ENCODE measurements at regions not wholly inside any gene's neighbourhood (a gene's known extent, or its start where the extent isn't known, plus 50 kb on each side); places are given as distances from the start of the nearest gene placed in this dataset.

DNA sequence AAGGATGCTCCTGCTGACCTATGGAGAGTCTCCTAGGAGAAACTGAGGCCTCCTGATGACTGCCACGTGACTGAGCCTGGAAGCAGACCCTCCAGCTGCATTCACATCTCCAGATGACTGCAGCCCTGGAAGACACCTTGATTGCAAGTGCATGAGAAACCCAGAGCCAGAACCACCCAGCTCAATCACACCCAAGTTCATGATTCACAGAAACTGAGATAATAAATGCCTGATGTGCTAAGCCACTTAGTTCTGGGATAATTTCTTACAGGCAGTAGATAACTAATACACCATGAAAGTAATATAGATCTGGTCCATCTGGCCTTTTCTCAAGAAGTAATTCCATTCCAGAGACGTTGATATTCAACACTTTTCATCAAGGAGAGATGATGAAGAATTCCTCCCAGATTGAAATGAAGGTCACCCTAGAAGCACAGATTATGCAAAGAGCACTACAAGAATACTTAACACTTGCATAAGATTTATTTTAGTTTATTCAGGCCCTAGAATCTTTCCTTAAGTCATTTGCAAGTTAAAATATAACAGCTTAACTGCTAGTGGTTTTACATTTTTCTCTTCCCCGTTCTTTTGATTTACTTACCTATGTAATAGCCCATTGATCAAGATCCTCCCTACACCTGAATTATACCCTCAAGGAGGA is 208.2 kb upstream of the INHBA start:
- DNase-seq (ENCODE audit: low spot score), result no peak

DNA sequence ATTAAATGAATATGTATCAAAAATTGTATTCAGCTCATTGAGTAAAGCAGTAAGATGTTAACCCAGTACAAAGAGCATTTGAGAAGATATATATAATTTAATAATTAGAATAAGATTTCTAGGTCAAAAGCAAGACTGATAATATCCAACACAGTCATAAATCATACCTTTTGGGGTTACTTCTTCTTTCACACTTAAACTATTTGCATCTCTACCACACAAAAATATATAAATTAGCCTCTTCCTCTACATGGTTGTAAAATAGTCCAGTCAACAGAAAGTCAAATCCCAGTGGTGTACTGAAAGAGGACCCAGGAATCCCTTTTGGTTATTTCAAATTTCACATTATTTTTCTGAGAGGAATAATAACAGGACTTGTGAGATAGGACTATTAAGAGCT is 204.6 kb upstream of the INHBA start:
- no peak for DNase-seq (ENCODE audit: low spot score)

DNA sequence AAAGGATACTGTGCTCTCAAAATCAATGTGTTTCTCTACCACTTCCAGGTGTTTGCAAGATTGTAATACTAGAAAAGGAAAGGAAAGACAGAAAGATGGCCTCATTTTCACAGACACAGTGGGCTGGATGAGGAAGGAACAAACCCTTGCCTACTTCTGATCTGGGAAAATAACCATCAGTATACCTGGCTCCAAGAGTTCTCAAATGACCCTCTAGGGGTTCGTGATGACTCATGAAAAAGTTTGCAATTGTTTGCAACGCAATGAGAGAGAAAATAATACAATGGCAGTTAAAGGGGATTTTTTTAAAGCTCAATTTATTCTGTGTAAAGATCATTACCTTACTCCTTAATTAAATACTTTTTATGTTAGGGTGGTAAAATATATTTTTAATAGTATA is 197.6 kb upstream of the INHBA start:
- DNase-seq (ENCODE audit: low spot score), result no peak

DNA sequence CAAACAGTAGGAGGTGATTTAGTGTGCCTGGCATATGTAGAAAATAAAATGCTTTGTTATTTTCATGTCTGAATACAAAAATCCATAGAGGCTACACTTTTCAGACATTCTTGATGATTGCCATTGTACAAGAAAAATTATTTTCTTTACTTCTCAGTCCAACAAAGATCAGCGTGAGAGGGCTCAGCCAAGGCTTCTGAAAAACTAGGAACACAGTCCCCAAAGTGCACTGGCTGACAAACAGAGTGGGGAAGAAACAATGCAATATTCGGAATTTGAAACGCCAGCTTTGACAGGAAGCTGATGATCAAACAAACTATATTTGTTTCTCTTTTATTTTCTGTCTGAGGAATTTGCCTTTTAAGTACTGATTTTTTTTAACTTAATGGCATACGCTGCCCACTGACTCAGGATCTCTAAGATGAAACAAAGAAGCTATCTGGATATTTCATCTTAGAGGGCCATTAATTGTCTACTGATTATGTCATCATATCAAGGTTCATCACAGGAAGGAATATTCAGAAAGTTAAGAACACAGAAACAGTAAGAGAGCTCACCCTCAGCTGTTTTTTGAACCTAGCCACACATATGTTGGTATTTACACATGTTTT is 197.0 kb upstream of the INHBA start:
- DNase-seq (ENCODE audit: low spot score), result no peak

DNA sequence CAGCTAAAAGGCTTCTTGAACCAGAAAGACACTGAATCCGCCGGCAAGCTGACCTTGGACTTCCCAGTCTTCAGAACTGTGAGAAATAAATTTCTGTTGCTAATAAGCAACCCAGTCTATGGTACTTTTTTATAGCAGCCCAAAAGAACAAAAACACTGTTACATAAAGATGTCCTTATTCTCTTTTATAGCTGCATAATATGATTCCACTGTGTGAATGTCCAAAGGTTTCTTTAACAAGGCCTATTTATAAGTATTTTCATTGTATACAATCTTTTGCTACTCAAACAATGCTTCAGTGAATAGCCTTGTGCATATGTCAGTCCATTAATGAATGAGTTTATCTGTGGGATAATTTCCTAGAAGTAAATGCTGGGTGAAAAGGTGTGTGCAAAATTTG is 190.8 kb upstream of the INHBA start:
- no peak for DNase-seq (ENCODE audit: low spot score)

DNA sequence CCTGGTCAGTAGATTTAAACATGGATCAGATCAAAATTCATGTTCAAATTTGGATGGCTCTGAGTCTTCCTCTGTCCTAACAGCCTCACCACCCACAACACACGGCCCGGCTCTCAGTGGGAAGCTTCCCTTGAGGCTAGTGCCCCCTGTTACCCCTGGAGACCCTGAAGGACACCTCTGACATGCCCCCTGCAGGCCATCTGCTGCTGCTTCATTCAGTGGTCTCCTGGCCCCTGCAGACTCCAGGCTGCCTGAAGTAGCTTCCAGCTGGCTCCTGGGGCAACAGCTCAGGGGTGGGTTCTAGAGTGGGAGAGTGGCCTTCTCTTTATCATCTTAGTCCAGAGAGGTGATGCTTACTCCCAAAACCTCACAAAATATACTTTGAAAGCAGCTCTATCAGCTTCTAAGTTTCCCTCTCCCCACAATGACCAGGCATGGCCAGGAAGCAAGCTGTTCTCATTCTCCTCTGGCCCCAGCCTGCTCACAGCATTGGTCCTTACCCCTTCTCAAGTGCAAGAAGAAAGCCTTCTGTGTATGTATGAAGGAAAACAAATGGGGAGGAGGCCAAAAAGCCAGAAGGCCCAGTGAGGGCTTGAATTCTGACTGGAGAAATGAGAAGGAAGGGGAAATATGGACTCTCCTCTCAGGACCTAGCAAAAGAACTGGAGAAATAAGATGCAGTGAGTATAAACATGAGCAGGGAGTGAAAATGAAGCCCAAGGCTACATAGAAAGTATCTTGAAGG is 189.6 kb upstream of the INHBA start:
- DNase-seq (ENCODE audit: low spot score), result no peak

DNA sequence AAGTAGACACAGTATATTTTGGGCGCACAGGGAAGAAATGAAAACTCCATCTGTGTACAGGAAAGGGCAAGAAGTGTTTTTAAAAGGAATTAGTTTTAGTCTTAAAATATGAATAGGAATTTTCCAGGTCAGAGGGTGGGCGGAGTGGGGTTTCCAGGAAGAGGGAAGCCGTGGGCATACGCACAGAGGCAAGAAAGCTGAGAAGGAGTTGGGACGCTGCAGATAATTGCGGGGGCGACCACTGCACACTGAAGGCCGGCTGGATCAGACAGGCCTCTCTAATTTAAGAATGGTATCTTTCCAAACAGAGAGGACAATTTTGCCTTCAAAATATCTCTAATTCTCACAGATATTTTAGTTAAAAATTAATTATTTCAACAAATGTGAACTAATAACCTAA is 189.1 kb upstream of the INHBA start:
- DNase-seq (ENCODE audit: low spot score), result no peak

DNA sequence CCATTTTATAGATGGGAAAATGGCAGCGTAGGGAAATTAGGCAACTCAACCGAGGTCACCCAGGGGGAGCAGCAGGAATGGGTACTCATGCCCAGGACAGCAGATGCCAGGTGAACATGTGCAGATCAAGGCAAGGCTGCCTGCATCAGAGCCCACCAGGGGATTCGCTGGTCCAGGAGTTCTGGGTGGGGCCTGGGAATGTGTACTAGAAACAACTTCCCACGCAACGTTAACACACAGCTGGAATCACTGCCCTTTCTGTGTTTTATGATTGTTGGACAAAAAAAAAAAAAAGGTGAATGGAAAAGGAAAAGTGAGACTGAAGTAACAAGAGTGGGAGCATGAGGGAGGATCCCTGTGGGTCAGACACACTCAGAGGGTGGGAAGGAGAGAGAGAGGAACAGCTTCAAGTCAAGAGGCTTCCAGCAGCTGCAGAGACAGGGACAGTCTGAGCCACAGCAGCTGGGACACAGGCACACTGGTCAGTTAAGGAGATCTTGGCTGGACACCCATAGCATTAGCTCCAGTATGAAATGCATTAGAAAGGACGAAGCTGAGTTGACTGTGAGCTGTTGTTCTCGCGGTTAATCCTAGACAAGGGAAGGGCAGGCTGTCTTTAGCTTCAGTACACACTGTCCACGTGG is 187.9 kb upstream of the INHBA start:
- no peak for DNase-seq (ENCODE audit: low spot score)

DNA sequence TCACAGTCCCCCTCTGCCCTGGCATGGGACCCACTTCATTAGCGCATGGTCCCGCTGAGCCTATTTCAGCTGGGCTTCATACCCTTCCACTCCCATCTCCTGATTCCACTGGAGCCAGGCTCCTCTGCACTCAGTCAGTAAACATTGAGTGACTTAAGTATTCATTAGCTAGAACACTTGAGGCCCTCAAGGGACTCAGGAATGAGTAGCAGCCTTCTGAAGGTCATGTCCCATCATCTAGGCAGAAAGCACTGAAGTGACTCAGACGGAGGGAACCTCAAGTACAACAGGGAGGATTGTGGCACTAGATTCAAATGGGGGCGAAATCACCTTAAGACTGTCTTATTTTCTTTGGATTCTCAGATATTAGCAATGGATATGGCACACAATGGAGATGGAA is 186.6 kb upstream of the INHBA start:
- no peak for DNase-seq (ENCODE audit: low spot score)

DNA sequence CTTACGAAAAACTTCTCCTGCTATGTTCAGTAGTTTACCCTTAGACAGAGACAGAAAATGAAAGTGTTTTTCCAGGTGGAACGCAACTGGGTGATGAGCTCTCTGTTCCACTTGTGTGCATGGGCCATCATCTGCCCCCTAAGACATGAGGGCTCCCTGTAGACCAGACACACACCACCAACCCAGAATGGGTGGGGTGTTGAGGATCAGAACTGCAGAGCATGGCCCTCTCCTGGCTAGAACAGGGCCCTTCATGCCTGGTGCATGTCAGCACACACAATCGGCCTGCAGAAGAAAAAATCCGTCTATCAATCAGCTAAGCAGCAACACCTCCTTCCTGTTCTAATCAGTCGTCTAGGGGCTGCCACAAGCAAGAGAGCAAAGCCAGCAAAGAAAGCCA is 186.2 kb upstream of the INHBA start:
- no peak for DNase-seq (ENCODE audit: low spot score)

DNA sequence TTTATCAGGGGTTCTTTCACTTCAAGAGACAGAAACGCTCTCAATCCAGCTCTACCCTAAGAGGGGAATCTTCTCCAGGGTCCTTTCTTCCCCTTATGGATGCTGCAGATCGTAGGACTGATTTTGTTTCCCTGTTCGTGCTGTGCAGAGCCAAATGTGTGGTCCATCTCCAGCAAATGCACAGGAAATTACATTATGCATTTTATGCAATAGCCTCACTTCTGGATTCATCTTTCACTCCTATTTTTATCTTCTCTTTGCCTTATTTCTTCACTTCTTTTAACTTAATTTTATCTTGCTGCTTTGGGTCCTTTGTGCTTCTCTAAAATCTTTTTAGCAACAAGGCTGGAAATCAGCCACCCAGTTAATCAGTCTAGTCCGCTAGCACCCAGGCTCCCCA is 184.5 kb upstream of the INHBA start:
- DNase-seq (ENCODE audit: low spot score), result no peak

DNA sequence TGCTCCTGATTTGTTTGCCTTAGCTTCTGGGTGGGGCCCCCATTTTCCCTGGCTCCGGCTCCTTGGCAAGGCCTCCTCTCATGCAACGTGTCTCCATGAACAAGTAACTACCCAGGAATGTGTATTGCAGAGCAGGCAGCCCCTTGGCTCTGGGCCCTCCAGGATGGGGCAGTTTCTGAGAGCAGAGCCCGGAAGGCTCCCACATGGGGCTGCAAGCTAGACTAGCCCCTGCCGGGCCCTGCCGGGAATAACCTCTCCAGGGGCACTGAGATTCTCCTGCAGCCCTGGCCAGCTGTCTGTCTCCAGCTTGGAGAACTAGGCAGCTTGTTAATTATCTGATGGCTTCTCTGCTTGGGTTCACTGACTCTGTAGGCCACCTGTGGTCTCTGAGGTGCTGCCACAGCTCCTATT is 184.0 kb upstream of the INHBA start:
- DNase-seq (ENCODE audit: low spot score), result no peak

DNA sequence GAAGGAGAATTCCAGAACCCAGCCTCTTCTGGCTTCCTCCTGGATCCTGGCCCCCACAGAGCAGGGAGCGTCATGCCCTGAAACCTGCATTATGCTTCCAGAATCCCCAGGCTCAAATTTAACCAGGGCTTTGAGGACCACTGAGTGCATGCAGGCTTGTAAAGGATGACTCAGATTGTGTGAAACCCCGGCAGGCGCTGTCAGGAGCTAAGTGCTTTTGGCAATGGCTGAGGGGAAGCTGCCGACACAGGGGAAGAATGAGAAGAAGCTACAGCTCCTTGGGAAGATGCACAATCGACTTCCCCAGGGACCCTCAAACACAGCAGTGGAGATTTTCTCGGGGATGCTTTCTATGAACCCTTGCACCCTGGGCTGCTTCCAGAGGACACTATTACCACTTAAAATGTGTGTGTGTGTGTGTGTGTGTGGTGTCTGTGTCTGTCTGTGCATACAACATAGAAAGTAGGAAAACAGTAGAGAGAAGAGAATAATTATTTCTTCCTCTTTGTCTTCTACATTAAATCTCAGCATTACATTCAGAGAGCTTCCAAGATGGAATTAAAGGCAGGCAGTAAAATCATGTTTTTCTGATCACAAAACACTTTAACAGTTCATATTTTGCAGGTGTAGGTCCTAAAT is 183.5 kb upstream of the INHBA start:
- DNase-seq (ENCODE audit: low spot score), result no peak

DNA sequence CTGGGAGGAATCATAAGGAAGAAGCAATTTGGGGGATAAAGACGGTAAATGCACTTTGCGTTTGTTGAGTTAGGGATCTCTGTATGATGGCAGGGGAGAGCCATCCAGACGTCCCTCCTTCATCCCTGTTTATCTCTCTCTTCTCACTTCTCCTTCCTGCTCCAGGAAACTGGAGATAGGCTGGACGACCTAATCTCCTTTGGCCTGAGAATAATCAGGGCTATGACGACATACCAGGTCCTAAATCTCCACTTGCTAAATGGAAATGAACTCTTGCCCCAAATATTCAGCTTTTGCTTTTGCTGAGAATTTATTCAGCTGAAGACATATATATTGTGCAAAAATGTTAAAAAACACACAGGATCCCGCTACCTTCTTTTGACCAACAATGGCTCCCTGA is 182.9 kb upstream of the INHBA start:
- no peak for DNase-seq (ENCODE audit: low spot score)

DNA sequence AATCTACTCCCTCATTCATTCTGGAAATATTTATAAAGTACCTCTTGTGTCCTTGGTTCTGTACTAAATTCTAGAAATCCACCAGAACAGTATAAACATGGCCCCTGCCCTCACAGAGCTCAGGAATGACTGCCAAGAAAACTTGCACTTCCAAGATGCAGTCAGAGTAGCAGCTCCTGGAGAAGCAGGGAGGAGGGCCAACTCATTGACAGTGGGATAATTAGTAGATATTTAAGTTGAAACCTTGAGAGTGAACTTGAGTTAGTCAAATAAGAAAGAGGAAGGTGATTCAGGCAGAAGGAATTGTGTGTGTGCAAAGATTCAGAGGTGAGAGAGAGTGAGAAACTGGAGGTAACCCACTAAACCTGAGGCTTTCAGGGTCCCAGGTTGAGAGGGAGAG is 182.2 kb upstream of the INHBA start:
- DNase-seq (ENCODE audit: low spot score), result no peak

DNA sequence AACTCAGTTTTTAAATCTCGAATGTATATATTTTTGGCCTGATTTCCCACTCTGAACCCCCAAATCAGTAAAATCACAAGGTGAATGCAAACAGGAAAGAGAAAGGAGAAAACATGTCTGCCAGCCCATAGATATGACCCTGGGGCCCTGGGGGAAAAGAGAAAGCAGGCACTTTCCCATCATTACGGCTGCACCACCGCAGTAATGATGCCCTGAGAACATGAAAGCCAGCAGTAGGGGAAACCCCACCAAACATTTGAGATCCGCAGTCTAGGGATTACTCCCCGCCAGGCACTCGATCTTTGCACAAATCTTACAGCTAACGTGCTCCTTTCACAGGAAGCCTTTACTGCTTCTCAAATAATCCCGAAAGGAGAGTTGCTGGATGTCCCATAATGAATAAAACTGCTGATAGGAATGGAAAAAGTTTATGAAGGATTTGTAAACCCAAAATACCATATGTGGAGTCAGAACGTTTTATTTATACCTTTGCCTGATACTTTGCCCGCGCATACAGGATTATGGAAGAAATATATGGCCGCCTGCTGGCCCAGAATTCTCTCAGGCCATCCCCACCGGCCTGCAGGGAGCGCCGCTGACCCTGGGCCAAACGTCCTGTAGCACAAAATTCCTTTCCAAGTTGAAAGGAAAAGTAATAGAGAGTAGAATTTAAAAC is 180.0 kb upstream of the INHBA start:
- no peak for DNase-seq (ENCODE audit: low spot score)

DNA sequence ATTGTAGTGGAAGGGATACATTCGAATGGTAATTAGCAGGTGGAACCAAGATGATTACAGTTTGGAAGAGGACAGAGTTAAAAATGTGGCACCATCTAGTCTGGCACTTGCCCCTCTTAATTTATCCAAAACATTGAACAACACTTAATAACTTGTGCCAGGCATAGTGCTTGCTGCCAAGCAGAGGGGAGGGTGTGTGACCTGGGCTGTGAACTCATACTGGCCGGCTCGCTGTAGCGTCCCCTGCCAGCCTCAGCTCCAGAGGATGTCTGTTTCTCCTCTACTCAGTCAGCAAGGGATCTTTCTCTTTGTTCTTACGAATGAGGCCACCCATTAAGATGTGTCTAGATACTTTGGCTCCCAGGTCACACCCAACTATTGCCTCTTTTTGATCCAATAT is 179.4 kb upstream of the INHBA start:
- no peak for DNase-seq (ENCODE audit: low spot score)

DNA sequence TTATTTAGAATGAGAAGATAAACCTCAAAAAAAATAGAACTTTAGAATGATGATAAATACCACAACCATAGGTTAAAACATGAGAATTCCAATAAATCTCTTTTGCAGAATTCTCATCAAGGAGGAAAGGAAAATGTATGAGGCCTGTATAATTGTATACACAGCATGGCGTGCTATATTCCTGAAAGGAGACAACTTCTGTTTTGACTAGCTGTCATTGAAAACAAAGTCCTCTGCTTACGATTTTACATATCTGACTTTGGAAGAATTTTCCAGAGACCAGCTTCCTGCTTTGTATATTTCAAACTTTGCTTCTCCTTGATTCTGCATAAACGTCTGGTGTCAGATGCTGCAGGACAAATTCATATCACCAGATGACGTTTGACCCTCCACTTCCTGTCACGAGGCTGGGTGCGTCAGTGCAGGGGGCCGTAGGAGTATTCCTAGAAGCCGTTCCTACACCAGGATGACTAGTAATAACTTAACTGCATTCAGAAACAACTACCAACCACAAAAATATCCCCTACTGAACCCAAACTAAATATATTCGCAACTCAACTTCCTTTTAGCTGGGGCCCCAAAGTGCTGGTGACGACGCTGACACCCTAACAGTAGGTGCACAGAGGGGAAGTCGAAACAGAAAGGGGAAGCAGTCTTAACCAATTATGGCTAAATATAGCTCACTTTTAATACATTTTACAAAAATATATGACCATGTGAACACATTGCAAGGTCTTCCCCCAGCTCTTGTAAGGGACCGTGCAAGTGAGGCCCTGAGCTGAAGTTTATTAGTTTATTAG is 178.6 kb upstream of the INHBA start:
- peak; percentile 85 for DNase-seq (ENCODE audit: low spot score)

DNA sequence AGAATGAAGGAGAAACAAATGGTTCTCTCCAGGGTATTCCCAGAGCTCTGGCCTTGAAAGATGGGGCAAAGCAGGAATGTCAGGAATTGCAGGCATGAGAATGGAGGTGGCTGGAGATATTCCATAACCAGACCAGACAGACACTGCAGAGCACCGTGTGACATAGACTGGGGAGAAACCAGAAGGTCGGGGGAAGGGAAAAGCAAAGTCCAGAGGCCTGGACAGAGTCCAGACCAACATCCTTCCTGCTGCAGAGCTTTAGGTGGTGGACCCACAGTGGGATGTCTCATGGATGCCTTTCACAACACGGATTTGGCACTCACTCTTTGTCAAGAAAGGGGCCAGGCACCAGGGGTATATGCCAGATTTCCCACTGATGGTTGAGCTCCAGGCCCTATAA is 177.2 kb upstream of the INHBA start:
- peak; percentile 46 for DNase-seq (ENCODE audit: low spot score)

DNA sequence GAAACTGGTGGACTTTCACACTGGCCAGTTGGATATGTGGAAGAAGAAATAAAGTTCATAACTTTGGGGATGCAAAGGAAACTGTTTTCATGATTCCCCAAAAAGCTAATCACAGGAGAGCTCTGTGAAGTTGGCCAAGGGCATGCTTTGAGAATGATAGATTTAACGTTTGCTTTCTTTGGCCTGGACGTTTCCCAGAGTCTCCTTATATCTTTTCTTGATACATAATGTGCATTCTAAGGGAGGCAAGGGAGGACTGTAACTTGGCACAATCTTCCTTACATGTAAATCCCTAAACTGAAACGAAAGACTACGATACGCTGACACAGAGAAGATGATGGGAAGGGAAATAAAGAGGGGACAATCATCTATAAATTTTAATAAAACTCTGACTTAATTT is 176.5 kb upstream of the INHBA start:
- no peak for DNase-seq (ENCODE audit: low spot score)
